Activated CD8-positive, alpha-beta memory T cell treated with anti-CD3 and anti-CD28 coated beads, Interleukin-2, amount 50 U/mL, for 48 hours (primary cell): ENCODE measurements at regions not wholly inside any gene's neighbourhood (a gene's known extent, or its start where the extent isn't known, plus 50 kb on each side); places are given as distances from the start of the nearest gene placed in this dataset.
A peak's percentile ranks its signal among the peaks of the same experiment; 100 is the strongest.

Source experiments
- DNase-seq: peaks from one replicate; pipeline ENCODE4 v3.0.0-alpha.2; 2020

GRCh38 chr1:4147509-4147908, 247.4 kb upstream of the C1orf174 start:
- DNase-seq, result no peak

DNA sequence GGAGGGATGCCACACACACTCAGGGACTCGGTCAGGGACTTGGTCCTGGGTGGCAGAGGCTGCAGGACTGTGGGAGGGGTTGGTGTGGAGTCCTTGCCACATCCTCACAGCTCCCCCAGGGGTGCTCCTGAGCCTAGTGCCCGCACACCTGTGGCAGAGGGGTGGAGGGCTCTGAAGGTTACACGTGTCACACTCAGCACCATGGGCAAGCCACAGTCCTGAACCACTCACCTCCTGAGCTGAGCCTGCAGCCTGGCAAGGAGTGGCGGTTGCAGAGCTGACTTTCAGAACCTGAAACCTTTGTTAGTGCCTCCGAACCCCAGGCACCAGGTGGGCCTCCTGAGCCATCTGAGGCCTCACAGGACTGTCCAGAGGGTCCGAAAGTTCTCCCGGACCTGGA, 249.2 kb upstream of the C1orf174 start:
- no peak for DNase-seq

DNA sequence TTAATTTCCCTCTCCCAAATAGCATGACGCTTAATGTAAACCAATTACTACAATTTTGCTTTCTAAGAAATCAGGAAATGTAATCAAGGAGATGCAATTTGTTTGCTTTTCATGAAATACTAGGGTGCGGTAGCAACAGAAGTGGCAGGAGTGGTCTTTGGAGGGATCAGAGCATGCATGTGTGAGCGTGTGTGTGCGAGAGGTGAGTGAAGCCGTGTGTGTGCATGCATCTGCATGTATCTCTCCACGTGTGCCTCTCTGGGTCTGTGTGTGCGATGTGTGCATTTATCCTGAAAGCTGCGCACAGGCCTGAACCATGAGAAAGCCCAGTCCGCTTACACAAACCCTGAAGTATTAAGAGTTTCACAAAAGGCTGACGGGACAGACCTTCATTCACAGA, 249.8 kb upstream of the C1orf174 start:
- no peak for DNase-seq

DNA sequence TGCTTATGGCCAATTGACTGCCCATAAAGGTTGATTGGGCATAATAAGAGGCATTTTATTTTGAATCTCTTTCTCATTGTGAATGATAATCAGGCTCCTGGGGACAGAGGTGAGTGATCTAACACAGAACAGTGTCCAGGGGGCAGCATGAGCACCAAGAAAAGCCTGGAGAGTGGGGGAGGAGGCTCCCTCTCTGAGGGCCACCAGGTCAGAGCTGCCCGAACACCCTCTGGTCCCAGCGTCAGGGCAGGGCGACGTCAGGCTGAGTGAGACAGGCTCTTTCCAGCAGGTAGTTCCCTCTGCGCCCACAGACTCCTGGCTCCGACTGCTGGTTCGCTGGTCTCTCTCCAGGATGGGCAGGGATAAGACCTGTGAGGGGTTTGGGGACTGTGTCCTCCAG, 250.2 kb upstream of the C1orf174 start:
- DNase-seq, result no peak

- DNase-seq, result no peak
Observed at GRCh38 chr1:4152266-4152665, 252.2 kb upstream of the C1orf174 start.

GRCh38 chr1:4153571-4153970, 253.5 kb upstream of the C1orf174 start:
- no peak for DNase-seq

DNA sequence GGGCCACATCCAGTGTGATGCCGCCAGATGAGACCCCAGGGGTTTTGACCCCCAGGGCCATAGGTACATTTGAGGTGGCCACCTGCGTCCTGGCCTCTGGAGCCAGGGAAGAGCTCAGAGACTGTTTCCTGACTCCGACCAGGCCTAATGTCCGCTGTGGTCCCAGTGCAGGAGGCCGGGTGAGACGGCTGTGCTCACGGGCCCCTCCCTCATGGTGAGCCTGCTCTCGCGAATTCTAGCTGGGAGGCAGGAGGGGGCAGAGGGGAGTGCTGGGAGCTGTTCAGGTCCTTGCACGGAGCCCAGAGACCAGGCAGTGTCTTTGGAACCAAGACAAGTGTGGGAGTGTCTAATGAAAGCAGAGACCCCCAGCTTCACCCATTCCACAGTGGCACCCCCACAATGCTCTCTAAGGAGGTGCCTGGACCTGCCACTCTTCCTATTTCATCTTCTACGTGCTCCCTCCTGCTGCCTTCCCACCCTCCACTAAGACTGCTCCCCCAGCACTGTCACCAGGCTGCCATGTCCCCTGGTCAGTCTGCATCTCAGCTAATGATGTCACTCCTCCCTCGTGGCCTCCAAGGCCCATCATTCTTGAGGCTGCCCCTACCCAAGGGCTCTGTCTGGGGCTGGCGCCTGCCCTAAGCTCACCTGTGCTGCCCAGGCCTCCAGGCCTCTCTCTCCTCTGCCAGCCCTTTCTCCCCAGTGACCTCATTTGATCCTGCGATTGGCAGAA, 256.3 kb upstream of the C1orf174 start:
- no peak for DNase-seq

- no peak for DNase-seq
Observed at GRCh38 chr1:4160181-4160580, 260.1 kb upstream of the C1orf174 start.

GRCh38 chr1:4161366-4162006, 261.4 kb upstream of the C1orf174 start:
- no peak for DNase-seq

DNA sequence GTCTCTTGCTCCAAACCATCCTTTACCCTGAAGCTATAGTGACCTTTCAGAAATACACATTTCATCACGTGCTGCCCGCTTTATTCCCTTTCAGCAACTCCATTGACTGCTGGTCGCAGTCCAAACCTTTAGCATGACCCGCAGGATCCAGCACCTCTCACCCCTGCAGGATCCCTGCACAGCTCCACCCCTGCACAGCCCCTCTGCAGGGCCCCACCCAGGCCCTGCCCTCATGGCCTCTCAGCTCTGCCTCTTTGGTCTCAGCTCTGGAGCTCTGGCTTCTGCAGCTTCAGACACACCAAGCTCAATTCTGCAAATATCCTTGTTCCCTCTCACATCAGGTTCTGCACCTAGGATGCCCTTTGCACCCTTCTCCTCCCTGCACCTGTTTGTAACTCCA, 264.9 kb upstream of the C1orf174 start:
- no peak for DNase-seq

GRCh38 chr1:4165686-4166300, 265.7 kb upstream of the C1orf174 start:
- DNase-seq, result no peak

DNA sequence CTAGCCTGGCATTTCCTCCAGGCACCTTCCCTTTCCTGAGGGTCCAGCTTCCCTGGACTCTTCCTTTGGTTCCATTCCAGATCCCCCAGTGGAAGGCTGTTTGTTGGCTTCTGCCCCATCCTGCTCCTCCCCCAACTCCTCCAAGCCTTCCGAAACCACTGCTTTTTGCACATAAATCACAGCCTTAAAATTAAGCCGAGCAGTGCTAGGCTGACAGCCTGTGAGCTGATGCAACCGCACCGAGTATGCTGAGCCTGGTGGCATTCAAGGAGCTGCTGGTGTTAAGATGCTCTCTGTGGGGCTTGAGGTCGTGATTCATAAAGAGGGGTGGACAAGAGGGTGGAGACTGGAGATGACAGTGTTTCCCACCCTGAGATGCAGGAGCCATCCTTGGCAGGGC, 266.6 kb upstream of the C1orf174 start:
- DNase-seq, result no peak

- DNase-seq, result no peak
Observed at GRCh38 chr1:4169991-4170390, 269.9 kb upstream of the C1orf174 start.

DNA sequence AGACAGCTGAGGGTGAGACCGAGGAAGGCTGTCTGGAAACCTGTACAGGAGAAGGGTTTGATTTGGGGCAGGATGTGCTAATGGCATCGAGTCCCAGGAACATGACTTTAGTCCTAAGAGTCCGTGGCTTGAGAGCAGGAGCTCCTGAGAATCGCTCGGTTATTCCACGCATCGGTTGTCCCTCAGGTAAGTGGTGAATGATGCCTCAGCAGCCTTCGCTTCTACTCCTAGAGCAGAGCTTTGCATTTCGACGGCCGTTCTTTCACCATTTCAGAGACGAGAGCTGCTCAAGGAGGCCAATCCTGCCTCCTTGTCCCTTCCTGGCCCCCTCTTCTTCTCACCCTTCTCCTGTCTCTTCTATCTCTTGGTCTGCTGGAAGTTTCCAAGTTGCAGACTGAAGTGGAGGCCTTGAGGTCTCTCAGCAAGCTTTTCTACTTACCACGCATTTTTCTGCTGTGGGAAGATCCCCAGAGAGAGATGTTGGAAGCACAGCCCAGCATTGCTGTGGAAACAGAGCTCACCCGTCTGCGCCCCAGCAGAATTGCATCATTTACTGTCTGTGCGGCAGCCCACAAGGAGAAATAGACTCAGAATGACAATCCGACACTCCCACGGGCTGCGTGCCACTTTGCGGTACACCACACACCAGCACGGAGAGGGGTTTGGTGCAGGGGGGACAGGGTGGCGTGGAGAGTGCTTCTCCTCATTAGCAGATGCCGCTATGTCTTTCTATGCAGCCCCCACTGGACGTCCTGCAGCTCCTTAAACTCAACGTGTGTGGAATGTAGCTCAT, 270.7 kb upstream of the C1orf174 start:
- DNase-seq, result no peak

DNA sequence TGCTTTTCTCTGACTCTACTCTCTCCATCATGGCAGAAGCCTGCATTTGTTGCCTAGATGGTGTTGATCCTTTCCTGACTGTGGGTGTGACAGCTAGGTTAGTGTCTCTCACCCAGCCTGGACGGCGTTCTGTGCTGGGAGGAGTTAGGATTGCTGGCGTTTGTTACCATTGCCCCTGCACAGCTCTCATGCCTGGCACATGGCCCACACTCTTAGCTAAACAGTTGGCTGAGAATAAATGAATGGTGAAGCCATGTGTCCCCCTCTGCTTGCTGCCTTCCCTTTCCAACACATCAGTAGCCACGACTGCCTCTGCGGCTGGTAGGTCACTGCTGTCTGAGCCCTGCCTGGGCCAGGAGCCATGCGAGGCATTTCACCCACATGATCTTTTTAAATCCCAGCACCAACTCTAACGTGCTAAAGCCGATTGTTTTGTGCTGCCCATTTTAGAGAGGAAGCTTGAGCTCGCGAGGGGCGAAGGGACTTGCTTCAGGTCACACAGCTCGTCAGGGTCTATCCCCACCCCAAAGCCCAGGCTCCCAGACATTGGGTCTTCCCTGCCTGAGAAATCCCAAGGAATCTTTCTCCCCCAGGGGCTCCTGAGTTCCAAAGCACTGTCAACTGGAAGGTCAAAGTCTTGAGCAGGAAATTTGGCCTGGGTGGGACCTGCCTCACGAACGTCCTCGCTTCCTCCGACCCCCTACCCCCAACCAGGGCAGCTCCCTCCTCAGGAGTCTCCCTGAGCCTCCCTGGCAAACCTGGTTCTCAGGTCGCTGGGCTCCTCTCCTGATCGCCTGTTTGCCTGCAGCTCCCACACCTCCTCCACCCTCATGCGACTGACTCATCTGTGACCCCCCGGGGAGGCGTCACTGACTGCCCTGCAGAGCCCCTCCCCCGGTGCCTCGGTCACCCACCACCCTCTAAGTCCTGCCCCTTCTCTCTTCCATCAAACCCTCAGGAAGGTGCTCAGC, 271.7 kb upstream of the C1orf174 start:
- peak; percentile 7 for DNase-seq

DNA sequence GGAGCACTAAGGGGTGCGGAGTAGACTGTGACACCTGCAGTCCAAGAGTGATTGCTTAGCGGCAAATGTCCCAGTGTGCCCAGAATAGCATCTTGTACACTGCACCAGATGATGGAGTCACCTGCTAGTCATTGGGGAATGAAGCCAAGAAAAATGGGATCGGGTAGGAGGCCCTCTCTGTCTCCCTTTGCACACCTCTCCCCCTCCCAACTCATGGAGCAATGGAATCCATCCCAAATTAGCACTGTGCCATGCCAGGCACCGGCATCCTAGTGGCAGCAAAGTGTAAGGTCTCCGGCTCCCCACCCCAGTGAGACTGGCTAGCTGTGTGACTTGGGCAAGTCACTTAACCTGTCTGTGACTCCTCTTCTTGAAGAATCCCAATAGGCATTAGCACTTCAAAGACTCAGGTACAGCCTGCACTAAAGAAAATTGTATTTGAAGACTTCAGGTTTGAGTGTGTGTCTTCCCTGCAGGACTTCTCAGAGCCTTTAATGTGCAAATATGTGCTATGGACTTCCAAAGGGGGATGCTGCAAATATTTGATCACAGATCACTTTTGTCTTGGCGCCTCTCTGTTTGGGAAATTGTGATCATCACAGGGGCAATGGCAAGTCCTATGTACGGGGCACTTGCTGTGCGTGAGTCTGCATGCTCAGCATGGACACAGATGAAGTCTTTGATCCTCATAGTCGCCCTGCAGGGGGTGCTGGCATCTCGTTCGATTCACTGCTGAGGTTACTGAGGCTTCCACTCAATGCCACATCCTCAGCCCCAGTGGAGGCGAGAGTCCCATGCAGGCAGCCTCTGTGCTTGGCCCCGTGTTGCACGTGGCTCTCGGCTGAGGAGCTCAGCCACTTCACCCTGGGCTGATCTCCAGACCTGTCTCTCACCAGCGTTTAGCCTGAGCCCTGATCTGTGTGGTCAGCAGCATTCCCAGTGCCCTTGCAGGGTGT, 272.9 kb upstream of the C1orf174 start:
- peak; percentile 44 for DNase-seq

- peak; percentile 22 for DNase-seq
Observed at GRCh38 chr1:4173731-4174130, 273.7 kb upstream of the C1orf174 start.

DNA sequence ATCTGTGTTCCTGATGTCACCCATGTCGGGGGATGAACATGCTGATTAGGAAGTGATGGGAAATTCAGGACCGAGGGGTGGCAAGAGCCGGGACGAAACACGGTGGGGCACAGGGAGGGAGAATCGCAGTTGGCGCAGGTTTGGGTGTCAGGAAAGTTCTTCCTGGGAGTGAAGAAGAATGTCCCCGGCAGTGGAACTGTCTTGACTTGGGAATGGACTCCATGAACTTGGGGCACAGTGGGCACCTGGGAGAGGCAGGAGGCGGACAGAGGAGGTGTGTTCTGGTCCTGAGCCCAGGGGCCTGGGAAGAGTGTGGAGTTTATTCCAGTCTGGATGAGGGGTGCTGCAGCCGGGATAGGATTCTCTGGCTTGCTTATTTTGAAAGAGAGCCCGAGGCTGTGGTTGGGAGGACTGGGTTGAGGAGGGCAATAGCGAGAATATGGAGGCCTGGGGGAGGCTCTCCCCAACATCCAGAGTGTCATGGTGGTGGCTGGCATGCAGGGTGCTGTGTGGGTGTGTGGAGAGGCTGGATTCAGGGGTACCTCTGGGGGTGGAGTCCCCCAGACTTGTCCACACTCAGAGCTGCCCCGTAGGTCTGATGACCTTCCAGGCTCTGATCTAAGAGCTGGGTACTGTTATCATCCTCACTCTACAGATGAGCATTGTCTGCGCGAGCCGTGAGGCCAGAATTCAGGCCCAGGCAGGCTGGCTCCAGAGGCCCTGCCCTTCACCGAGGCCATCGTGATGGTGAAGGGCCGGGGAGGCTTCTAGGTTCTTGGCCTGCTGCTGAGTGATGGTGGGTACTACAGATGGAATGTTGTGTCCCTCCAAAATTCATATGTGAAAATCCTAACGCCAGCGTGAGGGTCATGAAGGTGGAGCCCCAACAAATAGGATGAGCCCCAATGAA, 274.5 kb upstream of the C1orf174 start:
- peak; percentile 35 for DNase-seq

GRCh38 chr1:4175566-4176405, 275.7 kb upstream of the C1orf174 start:
- DNase-seq, result peak; percentile 25
